Erythroblast (primary cell): ENCODE measurements at regions not wholly inside any gene's neighbourhood (a gene's known extent, or its start where the extent isn't known, plus 50 kb on each side); places are given as distances from the start of the nearest gene placed in this dataset.

Experiments
- DNase-seq, 2 experiments: peaks; one replicate each; lab custom pipeline; 2025; lab: John Stamatoyannopoulos, UW
- GATA1 ChIP-seq: IDR thresholded peaks from 2 replicates; pipeline ENCODE4 v1.6.1; 2011; ENCODE audit warnings: low read depth, mild to moderate bottlenecking, control low read depth, low read length, moderate library complexity
- POLR2A ChIP-seq: IDR thresholded peaks from 2 replicates; pipeline ENCODE4 v1.6.1; 2011; ENCODE audit warnings: mild to moderate bottlenecking, low read length

- no peak for DNase-seq
Measured at GRCh38 chr4:11777447-11777846, 348.8 kb upstream of the HS3ST1 start.

GRCh38 chr4:11774346-11774745 lies 345.7 kb upstream of the HS3ST1 start:
- no peak for TF ChIP-seq POLR2A
- TF ChIP-seq GATA1: no peak
- no peak for DNase-seq

More at GRCh38 chr4:11777447-11777846, 348.8 kb upstream of the HS3ST1 start:
- TF ChIP-seq POLR2A: no peak
- no peak for TF ChIP-seq GATA1

GRCh38 chr4:11773798-11774197 lies 345.1 kb upstream of the HS3ST1 start:
- DNase-seq: no peak
- TF ChIP-seq GATA1 (no peak), POLR2A (no peak)

- TF ChIP-seq GATA1 (no peak), POLR2A (no peak)
- no peak for DNase-seq
Measured at GRCh38 chr4:11769434-11769833, 340.7 kb upstream of the HS3ST1 start.

- DNase-seq: no peak
- TF ChIP-seq GATA1 (no peak), POLR2A (no peak)
Measured at GRCh38 chr4:11768251-11768972, 339.7 kb upstream of the HS3ST1 start.

- peak; percentile 14 to 50 for DNase-seq
- TF ChIP-seq POLR2A (no peak), GATA1 (no peak)
Measured at GRCh38 chr4:11765849-11766453, 337.3 kb upstream of the HS3ST1 start.

GRCh38 chr4:11748164-11748872 lies 319.6 kb upstream of the HS3ST1 start:
- TF ChIP-seq GATA1 (no peak), POLR2A (no peak)
- no peak for DNase-seq

- no peak for DNase-seq
Measured at GRCh38 chr4:11746734-11747133, 318.0 kb upstream of the HS3ST1 start.

GRCh38 chr4:11743976-11744375 lies 315.3 kb upstream of the HS3ST1 start:
- no peak for TF ChIP-seq POLR2A
- TF ChIP-seq GATA1: no peak
- DNase-seq: no peak

More at GRCh38 chr4:11746734-11747133, 318.0 kb upstream of the HS3ST1 start:
- TF ChIP-seq POLR2A (no peak), GATA1 (no peak)

GRCh38 chr4:11743236-11743635 lies 314.5 kb upstream of the HS3ST1 start:
- no peak for DNase-seq
- no peak for TF ChIP-seq GATA1
- TF ChIP-seq POLR2A: no peak

GRCh38 chr4:11741190-11741652 lies 312.5 kb upstream of the HS3ST1 start:
- no peak for TF ChIP-seq GATA1
- no peak for TF ChIP-seq POLR2A
- DNase-seq: peak; percentile 2 to 4

GRCh38 chr4:11739992-11740391 lies 311.3 kb upstream of the HS3ST1 start:
- DNase-seq: no peak
- TF ChIP-seq POLR2A (no peak), GATA1 (no peak)

- no peak for DNase-seq
- no peak for TF ChIP-seq POLR2A
- TF ChIP-seq GATA1: no peak
Measured at GRCh38 chr4:11736978-11737377, 308.3 kb upstream of the HS3ST1 start.

- no peak for DNase-seq
- no peak for TF ChIP-seq POLR2A
- TF ChIP-seq GATA1: no peak
Measured at GRCh38 chr4:11735651-11736050, 307.0 kb upstream of the HS3ST1 start.
